K562 (cell line): ENCODE measurements at regions not wholly inside any gene's neighbourhood (a gene's known extent, or its start where the extent isn't known, plus 50 kb on each side); places are given as distances from the start of the nearest gene placed in this dataset.

ENCODE experiments used
- ARNT ChIP-seq, 2 experiments: fragments of 450-650 bp; IDR thresholded peaks; 2 replicates each; pipeline ENCODE4 v1.6.1; 2016; ENCODE audit warnings: mild to moderate bottlenecking in 1 of 2
- BRCA1 ChIP-seq, 2 experiments: fragments of 450-650 bp in 1 of 2; sonication (generic) in 1 of 2; formaldehyde crosslinking in 1 of 2; IDR thresholded peaks; 2 replicates each; pipeline versions ENCODE4 v1.5.0 to v1.6.1; 2017 to 2020; ENCODE audit warnings: mild to moderate bottlenecking in 1 of 2, missing genetic modification reagents in 1 of 2
- CBX2 ChIP-seq: fragments of 200-600 bp; sonication (generic); IDR thresholded peaks from one replicate; pipeline ENCODE4 v1.6.1; 2012; ENCODE audit warnings: mild to moderate bottlenecking, low read length, inconsistent platforms; ENCODE audit not compliant: insufficient read depth, poor library complexity, severe bottlenecking
- EP300 ChIP-seq: IDR thresholded peaks from 2 replicates; pipeline ENCODE4 v1.6.1; 2012; ENCODE audit warnings: low read length, improper control_type of control experiment
- GABPB2 ChIP-seq: fragments of 250-450 bp; sonication (Bioruptor Pico); conservative IDR thresholded peaks from 2 replicates; pipeline ENCODE4 v1.5.1; 2021; ENCODE audit warnings: mild to moderate bottlenecking
- HBP1 ChIP-seq: fragments of 450-650 bp; formaldehyde crosslinking; IDR thresholded peaks from 2 replicates; pipeline ENCODE4 v1.4.0; 2022; ENCODE audit warnings: missing genetic modification characterization
- HOXB6 ChIP-seq: fragments of 250-450 bp; sonication (Bioruptor Pico); IDR thresholded peaks from 2 replicates; pipeline ENCODE4 v1.5.1; 2022; ENCODE audit warnings: mild to moderate bottlenecking, borderline replicate concordance
- JUN ChIP-seq, 2 experiments: sonication (generic) in 1 of 2; formaldehyde crosslinking in 1 of 2; IDR thresholded peaks; 2 replicates each; pipeline versions ENCODE4 v1.6.1 to v1.8.0; 2012 to 2022; ENCODE audit warnings: borderline replicate concordance in 2 of 2, mild to moderate bottlenecking in 2 of 2, improper control_type of control experiment in 1 of 2, low read depth in 1 of 2, low read length in 1 of 2, missing genetic modification reagents in 1 of 2
- TRIM28 ChIP-seq: fragments of 450-650 bp; IDR thresholded peaks from 2 replicates; pipeline ENCODE4 v1.6.1; 2017
- XRCC4 ChIP-seq: IDR thresholded peaks from one replicate; pipeline ENCODE4 v1.6.1; 2011; ENCODE audit not compliant: insufficient read depth, insufficient read length; ENCODE audit errors: extremely low read depth
- ZNF224 ChIP-seq: sonication (generic); formaldehyde crosslinking; IDR thresholded peaks from 2 replicates; pipeline ENCODE4 v1.8.0; 2022; ENCODE audit warnings: mild to moderate bottlenecking, missing genetic modification reagents
- ZNF316 ChIP-seq: fragments of 450-650 bp; IDR thresholded peaks from 2 replicates; pipeline ENCODE4 v1.6.1; 2016
- ZSCAN32 ChIP-seq: fragments of 450-650 bp; formaldehyde crosslinking; IDR thresholded peaks from 2 replicates; pipeline ENCODE4 v1.4.0; 2020; ENCODE audit warnings: mild to moderate bottlenecking, moderate library complexity
- TF ChIP-seq, protein P1 (sequence below), 2 experiments: fragments of 150-350 bp in 1 of 2; IDR thresholded peaks; 2 replicates each; pipeline ENCODE4 v1.6.1; 2012 to 2016; ENCODE audit warnings: low read depth in 2 of 2, low read length in 2 of 2, mild to moderate bottlenecking in 1 of 2, moderate library complexity in 1 of 2
- TF ChIP-seq, protein P2 (sequence below): fragments of 450-650 bp; IDR thresholded peaks from 2 replicates; pipeline ENCODE4 v1.6.1; 2017; ENCODE audit warnings: antibody characterized with exemption
- TF ChIP-seq, protein P3 (sequence below): fragments of 450-650 bp; formaldehyde crosslinking; IDR thresholded peaks from 2 replicates; pipeline ENCODE4 v1.4.0; 2020; ENCODE audit warnings: mild to moderate bottlenecking, moderate library complexity
- TF ChIP-seq, protein P4 (sequence below): sonication (generic); formaldehyde crosslinking; IDR thresholded peaks from 2 replicates; pipeline ENCODE4 v1.8.0; 2022; ENCODE audit warnings: mild to moderate bottlenecking, low read depth, missing genetic modification reagents

GRCh38 chr7:153413540-153414287, 638.5 kb upstream of the DPP6 start (continued):
- TF ChIP-seq, protein P1, sequence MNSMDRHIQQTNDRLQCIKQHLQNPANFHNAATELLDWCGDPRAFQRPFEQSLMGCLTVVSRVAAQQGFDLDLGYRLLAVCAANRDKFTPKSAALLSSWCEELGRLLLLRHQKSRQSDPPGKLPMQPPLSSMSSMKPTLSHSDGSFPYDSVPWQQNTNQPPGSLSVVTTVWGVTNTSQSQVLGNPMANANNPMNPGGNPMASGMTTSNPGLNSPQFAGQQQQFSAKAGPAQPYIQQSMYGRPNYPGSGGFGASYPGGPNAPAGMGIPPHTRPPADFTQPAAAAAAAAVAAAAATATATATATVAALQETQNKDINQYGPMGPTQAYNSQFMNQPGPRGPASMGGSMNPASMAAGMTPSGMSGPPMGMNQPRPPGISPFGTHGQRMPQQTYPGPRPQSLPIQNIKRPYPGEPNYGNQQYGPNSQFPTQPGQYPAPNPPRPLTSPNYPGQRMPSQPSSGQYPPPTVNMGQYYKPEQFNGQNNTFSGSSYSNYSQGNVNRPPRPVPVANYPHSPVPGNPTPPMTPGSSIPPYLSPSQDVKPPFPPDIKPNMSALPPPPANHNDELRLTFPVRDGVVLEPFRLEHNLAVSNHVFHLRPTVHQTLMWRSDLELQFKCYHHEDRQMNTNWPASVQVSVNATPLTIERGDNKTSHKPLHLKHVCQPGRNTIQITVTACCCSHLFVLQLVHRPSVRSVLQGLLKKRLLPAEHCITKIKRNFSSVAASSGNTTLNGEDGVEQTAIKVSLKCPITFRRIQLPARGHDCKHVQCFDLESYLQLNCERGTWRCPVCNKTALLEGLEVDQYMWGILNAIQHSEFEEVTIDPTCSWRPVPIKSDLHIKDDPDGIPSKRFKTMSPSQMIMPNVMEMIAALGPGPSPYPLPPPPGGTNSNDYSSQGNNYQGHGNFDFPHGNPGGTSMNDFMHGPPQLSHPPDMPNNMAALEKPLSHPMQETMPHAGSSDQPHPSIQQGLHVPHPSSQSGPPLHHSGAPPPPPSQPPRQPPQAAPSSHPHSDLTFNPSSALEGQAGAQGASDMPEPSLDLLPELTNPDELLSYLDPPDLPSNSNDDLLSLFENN (IDR thresholded peaks at IDR 0.05; ENCODE audit: low read depth in 2 of 2, low read length in 2 of 2): peak in 1 of 2 experiments; percentile 83; a peak in 1 of 4 replicates
- TF ChIP-seq, protein P2, sequence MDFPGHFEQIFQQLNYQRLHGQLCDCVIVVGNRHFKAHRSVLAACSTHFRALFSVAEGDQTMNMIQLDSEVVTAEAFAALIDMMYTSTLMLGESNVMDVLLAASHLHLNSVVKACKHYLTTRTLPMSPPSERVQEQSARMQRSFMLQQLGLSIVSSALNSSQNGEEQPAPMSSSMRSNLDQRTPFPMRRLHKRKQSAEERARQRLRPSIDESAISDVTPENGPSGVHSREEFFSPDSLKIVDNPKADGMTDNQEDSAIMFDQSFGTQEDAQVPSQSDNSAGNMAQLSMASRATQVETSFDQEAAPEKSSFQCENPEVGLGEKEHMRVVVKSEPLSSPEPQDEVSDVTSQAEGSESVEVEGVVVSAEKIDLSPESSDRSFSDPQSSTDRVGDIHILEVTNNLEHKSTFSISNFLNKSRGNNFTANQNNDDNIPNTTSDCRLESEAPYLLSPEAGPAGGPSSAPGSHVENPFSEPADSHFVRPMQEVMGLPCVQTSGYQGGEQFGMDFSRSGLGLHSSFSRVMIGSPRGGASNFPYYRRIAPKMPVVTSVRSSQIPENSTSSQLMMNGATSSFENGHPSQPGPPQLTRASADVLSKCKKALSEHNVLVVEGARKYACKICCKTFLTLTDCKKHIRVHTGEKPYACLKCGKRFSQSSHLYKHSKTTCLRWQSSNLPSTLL: peak; percentile 82
- TF ChIP-seq ZSCAN32 (CRISPR knock-in tag) (0 out of 2 replicates have a peak, but pooled peaks have one; percentile 14), TRIM28 (no peak), GABPB2 (CRISPR knock-in tag) (no peak), JUN (IDR thresholded peaks at IDR 0.05; ENCODE audit: borderline replicate concordance, low read depth, low read length) (0 out of 2 replicates have a peak, but pooled peaks have one; percentile 6), JUN (CRISPR knock-in tag; IDR thresholded peaks at IDR 0.05; ENCODE audit: borderline replicate concordance) (no peak), HOXB6 (CRISPR knock-in tag) (no peak), ARNT (IDR thresholded peaks at IDR 0.05) (0 out of 4 replicates have a peak, but pooled peaks of 1 of the 2 experiments have one; percentile 39), HBP1 (peak; percentile 48; the same call in 1 of the 2 replicates), EP300 (no peak; the same call in 1 of the 2 replicates), XRCC4 (no peak), CBX2 (no peak), BRCA1 (IDR thresholded peaks at IDR 0.05) (no peak), BRCA1 (CRISPR knock-in tag; IDR thresholded peaks at IDR 0.05) (no peak), ZNF224 (no peak), ZNF316 (peak; percentile 100)
- TF ChIP-seq, protein P3, sequence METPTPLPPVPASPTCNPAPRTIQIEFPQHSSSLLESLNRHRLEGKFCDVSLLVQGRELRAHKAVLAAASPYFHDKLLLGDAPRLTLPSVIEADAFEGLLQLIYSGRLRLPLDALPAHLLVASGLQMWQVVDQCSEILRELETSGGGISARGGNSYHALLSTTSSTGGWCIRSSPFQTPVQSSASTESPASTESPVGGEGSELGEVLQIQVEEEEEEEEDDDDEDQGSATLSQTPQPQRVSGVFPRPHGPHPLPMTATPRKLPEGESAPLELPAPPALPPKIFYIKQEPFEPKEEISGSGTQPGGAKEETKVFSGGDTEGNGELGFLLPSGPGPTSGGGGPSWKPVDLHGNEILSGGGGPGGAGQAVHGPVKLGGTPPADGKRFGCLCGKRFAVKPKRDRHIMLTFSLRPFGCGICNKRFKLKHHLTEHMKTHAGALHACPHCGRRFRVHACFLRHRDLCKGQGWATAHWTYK (CRISPR knock-in tag): peak; percentile 70; the same call in 1 of the 2 replicates
- TF ChIP-seq, protein P4, sequence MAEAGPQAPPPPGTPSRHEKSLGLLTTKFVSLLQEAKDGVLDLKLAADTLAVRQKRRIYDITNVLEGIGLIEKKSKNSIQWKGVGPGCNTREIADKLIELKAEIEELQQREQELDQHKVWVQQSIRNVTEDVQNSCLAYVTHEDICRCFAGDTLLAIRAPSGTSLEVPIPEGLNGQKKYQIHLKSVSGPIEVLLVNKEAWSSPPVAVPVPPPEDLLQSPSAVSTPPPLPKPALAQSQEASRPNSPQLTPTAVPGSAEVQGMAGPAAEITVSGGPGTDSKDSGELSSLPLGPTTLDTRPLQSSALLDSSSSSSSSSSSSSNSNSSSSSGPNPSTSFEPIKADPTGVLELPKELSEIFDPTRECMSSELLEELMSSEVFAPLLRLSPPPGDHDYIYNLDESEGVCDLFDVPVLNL: no peak; the same call in 1 of the 2 replicates
